K562 (cell line): ENCODE measurements at regions not wholly inside any gene's neighbourhood (a gene's known extent, or its start where the extent isn't known, plus 50 kb on each side); places are given as distances from the start of the nearest gene placed in this dataset.

Source experiments
- ATAC-seq: fragments of 200-7000 bp; cut with Tn5 transposase; 3 replicates; pipeline ENCODE4 v1.9.1; 2020; ENCODE audit warnings: moderate library complexity
- BruUV-seq: library from RNA; stranded (reverse); fragments of 400-500 nt; replicated peaks from 2 replicates; lab custom pipeline; 2021; lab: Mats Ljungman, UMichigan
- CTCF ChIA-PET: fragments of 300-600 bp; formaldehyde crosslinking; extraction: SDS; loops from one replicate; lab custom pipeline; 2021; ENCODE audit warnings: low intra/inter-chr PET ratio; lab: Yijun Ruan, JAX
- POLR2A ChIA-PET: fragments of 300-600, 350-650 bp; sonication (Branson Sonifier 250); formaldehyde crosslinking; extraction: SDS; loops from one replicate; lab custom pipeline; 2021; ENCODE audit warnings: antibody characterized with exemption, inconsistent platforms; lab: Yijun Ruan, JAX
- DNase-seq, 4 experiments: peaks; one replicate each; pipeline versions ENCODE4 v3.0.0 to v3.0.0-alpha.2; 2011 to 2018; ENCODE audit warnings: low spot score in 3 of 4, mixed read lengths in 3 of 4; ENCODE audit errors: extremely low read depth in 1 of 4
- FAIRE-seq: peaks from 2 replicates; lab custom pipeline; 2011; peaks lifted over from hg19 to GRCh38; lab: Jason Lieb, UNC
- H2AFZ ChIP-seq: 2 replicates; pipeline ENCODE4 v1.6.0; 2011; ENCODE audit warnings: low read depth, low read length, control low read depth, inconsistent platforms
- H3K27ac ChIP-seq: fragments of 200-600 bp; 3 replicates; pipeline ENCODE4 v1.8.0; 2011; ENCODE audit warnings: low read depth, mild to moderate bottlenecking, control low read depth, inconsistent platforms, low read length, moderate library complexity, mixed read lengths; ENCODE audit errors: extremely low read depth
- H3K27me3 ChIP-seq, 2 experiments: fragments of 300-600 bp in 1 of 2; 2 replicates in 1 of 2; 3 replicates in 1 of 2; pipeline versions ENCODE4 v1.6.0 to v1.8.0; 2011; ENCODE audit warnings: inconsistent platforms in 2 of 2, low read length in 2 of 2, mild to moderate bottlenecking in 1 of 2, mixed read lengths in 1 of 2, moderate library complexity in 1 of 2; ENCODE audit not compliant: control insufficient read depth in 2 of 2, insufficient read depth in 2 of 2
- H3K36me3 ChIP-seq: fragments of 300-600 bp; 3 replicates; pipeline ENCODE4 v1.8.0; 2011; ENCODE audit warnings: mild to moderate bottlenecking, low read length, inconsistent platforms; ENCODE audit not compliant: control insufficient read depth, insufficient read depth
- H3K4me1 ChIP-seq, 2 experiments: fragments of 200-600 bp in 1 of 2; replicated peaks in 1 of 2; 2 replicates in 1 of 2; 3 replicates in 1 of 2; pipeline versions ENCODE4 v1.5.1 to v1.8.0; 2011; ENCODE audit warnings: inconsistent platforms in 2 of 2, low read length in 2 of 2, mild to moderate bottlenecking in 1 of 2, mixed read lengths in 1 of 2, moderate library complexity in 1 of 2; ENCODE audit not compliant: control insufficient read depth in 2 of 2, insufficient read depth in 2 of 2
- H3K4me2 ChIP-seq: 2 replicates; pipeline ENCODE4 v1.6.1; 2011; ENCODE audit warnings: low read length, control low read depth, inconsistent platforms, mixed read lengths; ENCODE audit not compliant: insufficient read depth
- H3K4me3 ChIP-seq: fragments of 200-600 bp; sonication (generic), shearing (Covaris generic); 2 replicates; pipeline ENCODE4 v1.5.1; 2016; ENCODE audit warnings: control low read depth, inconsistent platforms
- H3K79me2 ChIP-seq: fragments of 200-600 bp; 3 replicates; pipeline ENCODE4 v1.8.0; 2011; ENCODE audit warnings: low read length, inconsistent platforms; ENCODE audit not compliant: control insufficient read depth, insufficient read depth
- H3K9ac ChIP-seq, 2 experiments: 2 replicates each; pipeline versions ENCODE4 v1.6.0 to v1.6.1; 2011; ENCODE audit warnings: low read depth in 2 of 2, low read length in 2 of 2, control low read depth in 1 of 2, inconsistent platforms in 1 of 2, mild to moderate bottlenecking in 1 of 2, mixed read lengths in 1 of 2; ENCODE audit not compliant: insufficient read depth in 1 of 2
- H3K9me1 ChIP-seq: one replicate; pipeline ENCODE4 v1.6.0; 2011; ENCODE audit warnings: inconsistent platforms, mild to moderate bottlenecking, low read length, moderate library complexity; ENCODE audit not compliant: control insufficient read depth, insufficient read depth
- H3K9me3 ChIP-seq: replicated peaks from 2 replicates; pipeline ENCODE4 v1.5.1; 2011; ENCODE audit warnings: low read depth, low read length, inconsistent platforms; ENCODE audit not compliant: control insufficient read depth, insufficient read depth
- H4K20me1 ChIP-seq: replicated peaks from 2 replicates; pipeline ENCODE4 v1.6.1; 2011; ENCODE audit warnings: low read length, inconsistent platforms, mixed read lengths; ENCODE audit not compliant: control insufficient read depth, insufficient read depth
- ADNP ChIP-seq: fragments of 200-800 bp; sonication (Bioruptor generic); IDR thresholded peaks from 2 replicates; pipeline ENCODE4 v1.6.1; 2016; ENCODE audit warnings: missing genetic modification characterization, missing compliant biosample characterization
- DNMT1 ChIP-seq: fragments of 450-650 bp; IDR thresholded peaks from 2 replicates; pipeline ENCODE4 v1.6.1; 2016; ENCODE audit warnings: antibody characterized with exemption, mild to moderate bottlenecking
- EP300 ChIP-seq: IDR thresholded peaks from 2 replicates; pipeline ENCODE4 v1.6.1; 2012; ENCODE audit warnings: low read length, improper control_type of control experiment
- FOXP1 ChIP-seq: sonication (generic); formaldehyde crosslinking; IDR thresholded peaks from 2 replicates; pipeline ENCODE4 v1.8.0; 2022; ENCODE audit warnings: mild to moderate bottlenecking, missing genetic modification reagents
- HNRNPLL ChIP-seq: fragments of 200-400 bp; formaldehyde crosslinking; IDR thresholded peaks from 2 replicates; pipeline ENCODE4 v1.6.1; 2017; ENCODE audit warnings: low read length, low read depth, mild to moderate bottlenecking; ENCODE audit not compliant: poor library complexity, severe bottlenecking
- LARP7 ChIP-seq: fragments of 450-650 bp; IDR thresholded peaks from 2 replicates; pipeline ENCODE4 v1.6.1; 2016
- NR2C1 ChIP-seq, 2 experiments: fragments of 450-650 bp; IDR thresholded peaks; 2 replicates each; pipeline ENCODE4 v1.6.1; 2017; ENCODE audit warnings: mild to moderate bottlenecking in 2 of 2, antibody characterized with exemption in 1 of 2, inconsistent platforms in 1 of 2, missing compliant biosample characterization in 1 of 2, missing genetic modification characterization in 1 of 2
- POLR2B ChIP-seq: fragments of 450-650 bp; IDR thresholded peaks from 2 replicates; pipeline ENCODE4 v1.6.1; 2018; ENCODE audit warnings: low read depth; ENCODE audit not compliant: partially characterized antibody
- POLR3G ChIP-seq: IDR thresholded peaks from 2 replicates; pipeline ENCODE4 v1.6.1; 2011; ENCODE audit not compliant: insufficient read length, insufficient replicate concordance; ENCODE audit errors: extremely low read depth
- PRPF4 ChIP-seq: fragments of 200-400 bp; formaldehyde crosslinking; IDR thresholded peaks from one replicate; pipeline ENCODE4 v1.6.1; 2017; ENCODE audit warnings: low read length, low read depth, mild to moderate bottlenecking; ENCODE audit not compliant: insufficient read depth, poor library complexity, severe bottlenecking
- RNF2 ChIP-seq: sonication (generic); IDR thresholded peaks from 2 replicates; pipeline ENCODE4 v1.6.1; 2016
- SNRNP70 ChIP-seq: fragments of 200-400 bp; formaldehyde crosslinking; optimal IDR thresholded peaks from 2 replicates; pipeline ENCODE3; 2017; ENCODE audit warnings: low read depth, low read length
- TAF9B ChIP-seq: fragments of 450-650 bp; IDR thresholded peaks from 2 replicates; pipeline ENCODE4 v1.6.1; 2018; ENCODE audit warnings: mild to moderate bottlenecking; ENCODE audit not compliant: partially characterized antibody
- TBL1XR1 ChIP-seq, 2 experiments: IDR thresholded peaks; 2 replicates each; pipeline ENCODE4 v1.6.1; 2012; ENCODE audit warnings: improper control_type of control experiment in 2 of 2, low read length in 2 of 2, mild to moderate bottlenecking in 1 of 2
- TCF7L2 ChIP-seq: fragments of 150-350 bp; IDR thresholded peaks from 2 replicates; pipeline ENCODE4 v1.6.1; 2016; ENCODE audit warnings: low read depth, mild to moderate bottlenecking, low read length, moderate library complexity
- TEAD2 ChIP-seq: fragments of 450-650 bp; IDR thresholded peaks from 2 replicates; pipeline ENCODE4 v1.6.1; 2016; ENCODE audit warnings: missing genetic modification characterization, control low read depth, missing compliant biosample characterization
- ZNF124 ChIP-seq: sonication (generic); formaldehyde crosslinking; IDR thresholded peaks from 2 replicates; pipeline ENCODE4 v1.8.1; 2022; ENCODE audit warnings: missing genetic modification reagents
- WGBS: fragments of 100-300 bp; shearing (Covaris generic); methylation state at CpG from one replicate; pipeline ENCODE4 v1.1.6; 2016; ENCODE audit warnings: low coverage, mixed read lengths; ENCODE audit not compliant: insufficient coverage; ENCODE audit errors: missing lambda C conversion rate; 5-methylcytosine and 5-hydroxymethylcytosine counted together
- in situ Hi-C: fragments of 300-500 bp; cut with MboI; formaldehyde crosslinking; loops from 4 replicates; pipeline ENCODE4 v1.15.0; 2018; ENCODE audit warnings: inconsistent platforms, mixed read lengths
- intact Hi-C: fragments of 100-400 bp; cut with micrococcal nuclease; formaldehyde crosslinking; loops from 2 replicates; pipeline ENCODE4 v1.14.2; 2022

- Histone ChIP-seq H3K9ac (no peak overlapping the region), H3K27me3 (peaks cover 0 to 30% of the 10 kb centered on the region in 2 experiments; a peak in 3 of 5 replicates), H3K4me3 (no peak overlapping the region), H3K9me1 (no peaks in the 10 kb centered on the region), H3K79me2 (no peaks in the 10 kb centered on the region), H3K27ac (no peak overlapping the region), H3K4me2 (no peak overlapping the region), H3K9me3 (no peaks in the 10 kb centered on the region), H2AFZ (no peak overlapping the region), H3K4me1 (no peaks in the 10 kb centered on the region), H3K36me3 (no peaks in the 10 kb centered on the region), H4K20me1 (no peaks in the 10 kb centered on the region)
- no peak for ATAC-seq
- BruUV-seq: no TSS peak
- in situ Hi-C loops (no loop called here), intact Hi-C loops (no loop called here)
- CTCF ChIA-PET: no interaction called here
- POLR2A ChIA-PET: no interaction called here
- 0% methylated on average over 5 of the region's 5 CpGs for WGBS
- TF ChIP-seq NR2C1 (IDR thresholded peaks at IDR 0.05) (no peak), NR2C1 (tag; IDR thresholded peaks at IDR 0.05) (no peak), ADNP (tag) (no peak)
- no peak for FAIRE-seq
- DNase-seq: no peak
Observed at GRCh38 chr12:94771741-94772140, 121.4 kb upstream of the TMCC3 start.

DNA sequence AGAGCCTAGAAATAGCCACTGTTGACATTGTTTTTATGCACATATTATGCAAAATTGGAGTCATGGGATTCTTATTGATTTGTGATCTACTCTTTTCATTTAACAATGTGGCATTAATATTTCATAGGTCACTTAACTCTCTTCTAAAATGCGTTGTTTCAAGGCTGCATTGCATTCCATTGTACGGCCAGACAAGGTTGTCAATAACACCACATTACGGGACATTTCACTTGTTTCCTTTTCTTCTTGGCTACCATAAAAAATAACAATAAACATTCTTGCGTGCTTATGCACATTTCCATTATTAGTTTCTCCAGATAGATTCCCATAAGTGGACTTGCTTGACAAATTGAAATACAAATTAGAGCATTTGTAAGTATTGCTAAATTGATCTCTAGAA is 120.8 kb upstream of the TMCC3 start:
- in situ Hi-C loops: no loop called here
- Histone ChIP-seq H3K27ac (no peak overlapping the region), H3K36me3 (no peaks in the 10 kb centered on the region), H3K79me2 (no peaks in the 10 kb centered on the region), H3K9me1 (no peaks in the 10 kb centered on the region), H3K9me3 (no peaks in the 10 kb centered on the region), H3K4me2 (no peak overlapping the region), H3K4me1 (no peaks in the 10 kb centered on the region), H4K20me1 (no peaks in the 10 kb centered on the region), H2AFZ (no peak overlapping the region), H3K4me3 (no peak overlapping the region), H3K27me3 (peaks cover 0 to 28% of the 10 kb centered on the region in 2 experiments; a peak in 3 of 5 replicates), H3K9ac (no peak overlapping the region)
- intact Hi-C loops: no loop called here
- no peak for ATAC-seq
- POLR2A ChIA-PET: no interaction called here
- CTCF ChIA-PET: no interaction called here
- no TSS peak for BruUV-seq
- DNase-seq: no peak
- FAIRE-seq: no peak
- WGBS: 0% methylated on average over 4 of the region's 4 CpGs
- TF ChIP-seq TCF7L2 (no peak), SNRNP70 (no peak), EP300 (no peak), PRPF4 (no peak), HNRNPLL (no peak), ZNF124 (CRISPR knock-in tag) (no peak), LARP7 (no peak), NR2C1 (IDR thresholded peaks at IDR 0.05) (no peak), NR2C1 (tag; IDR thresholded peaks at IDR 0.05) (no peak), RNF2 (no peak), POLR3G (no peak), TEAD2 (no peak), POLR2B (no peak), ADNP (tag) (no peak), DNMT1 (no peak), TBL1XR1 (IDR thresholded peaks at IDR 0.05; ENCODE audit: low read length in 2 of 2) (no peak), FOXP1 (CRISPR knock-in tag) (no peak), TAF9B (no peak)
